Glutamatergic neuron (in vitro differentiated cells): ENCODE measurements at regions not wholly inside any gene's neighbourhood (a gene's known extent, or its start where the extent isn't known, plus 50 kb on each side); places are given as distances from the start of the nearest gene placed in this dataset.

ENCODE experiments used
- DNase-seq: peaks from one replicate; pipeline ENCODE4 v3.0.0; 2022
- H3K27ac Mint-ChIP-seq: one replicate; pipeline ENCODE4 v1.8.0; 2020; ENCODE audit warnings: mild to moderate bottlenecking, mixed read lengths, inconsistent platforms; ENCODE audit not compliant: unreplicated experiment
- H3K27me3 Mint-ChIP-seq: one replicate; pipeline ENCODE4 v1.8.0; 2020; ENCODE audit warnings: mild to moderate bottlenecking, moderate library complexity, mixed read lengths, inconsistent platforms; ENCODE audit not compliant: unreplicated experiment
- H3K36me3 Mint-ChIP-seq: one replicate; pipeline ENCODE4 v1.8.0; 2020; ENCODE audit warnings: mild to moderate bottlenecking, mixed read lengths, inconsistent platforms; ENCODE audit not compliant: unreplicated experiment
- H3K4me1 Mint-ChIP-seq: one replicate; pipeline ENCODE4 v1.8.0; 2020; ENCODE audit warnings: mild to moderate bottlenecking, low read depth, mixed read lengths, inconsistent platforms; ENCODE audit not compliant: unreplicated experiment
- H3K4me3 Mint-ChIP-seq: one replicate; pipeline ENCODE4 v1.8.0; 2020; ENCODE audit warnings: mild to moderate bottlenecking, mixed read lengths, inconsistent platforms; ENCODE audit not compliant: unreplicated experiment
- H3K9me3 Mint-ChIP-seq: one replicate; pipeline ENCODE4 v1.8.0; 2020; ENCODE audit warnings: mild to moderate bottlenecking, moderate library complexity, mixed read lengths, inconsistent platforms; ENCODE audit not compliant: unreplicated experiment
- CTCF ChIP-seq: fragments of 200-600 bp; sonication (generic); IDR thresholded peaks from one replicate; pipeline ENCODE4 v1.5.0; 2021; ENCODE audit not compliant: partially characterized antibody, unreplicated experiment

- H3K27ac Mint-ChIP-seq, result no peak overlapping the region
- no peaks in the 10 kb centered on the region for H3K4me1 Mint-ChIP-seq
- H3K4me3 Mint-ChIP-seq, result no peak overlapping the region
- no peak for TF ChIP-seq CTCF
- no peaks in the 10 kb centered on the region for H3K9me3 Mint-ChIP-seq
- peaks cover 14% of the 10 kb centered on the region for H3K36me3 Mint-ChIP-seq
- H3K27me3 Mint-ChIP-seq, result peaks cover 2% of the 10 kb centered on the region
- DNase-seq, result no peak
Measured at GRCh38 chr7:54390565-54390964, 151.6 kb upstream of the VSTM2A start.

- H3K4me3 Mint-ChIP-seq, result no peak overlapping the region
- TF ChIP-seq CTCF, result no peak
- no peaks in the 10 kb centered on the region for H3K9me3 Mint-ChIP-seq
- no peak overlapping the region for H3K27ac Mint-ChIP-seq
- no peaks in the 10 kb centered on the region for H3K36me3 Mint-ChIP-seq
- H3K4me1 Mint-ChIP-seq, result no peaks in the 10 kb centered on the region
- DNase-seq, result no peak
- peaks cover 2% of the 10 kb centered on the region for H3K27me3 Mint-ChIP-seq
Measured at GRCh38 chr7:54392935-54393334, 149.2 kb upstream of the VSTM2A start.

GRCh38 chr7:54394834-54395233, 147.3 kb upstream of the VSTM2A start:
- Mint-ChIP-seq H3K36me3 (no peaks in the 10 kb centered on the region), H3K4me3 (no peak overlapping the region), H3K27me3 (peaks cover 2% of the 10 kb centered on the region), H3K4me1 (no peaks in the 10 kb centered on the region), H3K9me3 (no peaks in the 10 kb centered on the region), H3K27ac (no peak overlapping the region)
- no peak for TF ChIP-seq CTCF
- no peak for DNase-seq

GRCh38 chr7:54397836-54398612, 144.2 kb upstream of the VSTM2A start:
- no peaks in the 10 kb centered on the region for H3K36me3 Mint-ChIP-seq
- no peak overlapping the region for H3K27ac Mint-ChIP-seq
- H3K4me1 Mint-ChIP-seq, result no peaks in the 10 kb centered on the region
- peaks cover under 1% of the 10 kb centered on the region for H3K27me3 Mint-ChIP-seq
- no peak for TF ChIP-seq CTCF
- DNase-seq, result no peak
- no peak overlapping the region for H3K4me3 Mint-ChIP-seq
- H3K9me3 Mint-ChIP-seq, result no peaks in the 10 kb centered on the region

GRCh38 chr7:54398863-54399262, 143.3 kb upstream of the VSTM2A start:
- Mint-ChIP-seq H3K27me3 (no peaks in the 10 kb centered on the region), H3K4me3 (no peak overlapping the region), H3K27ac (no peak overlapping the region), H3K36me3 (no peaks in the 10 kb centered on the region), H3K9me3 (no peaks in the 10 kb centered on the region), H3K4me1 (no peaks in the 10 kb centered on the region)
- no peak for TF ChIP-seq CTCF
- DNase-seq, result no peak
